ELR (cell line): ENCODE measurements at regions not wholly inside any gene's neighbourhood (a gene's known extent, or its start where the extent isn't known, plus 50 kb on each side); places are given as distances from the start of the nearest gene placed in this dataset.
A peak's percentile ranks its signal among the peaks of the same experiment; 100 is the strongest.
"Not testable (repeated sequence)": the region's sequence is repeated elsewhere in the genome, so short reads cannot be mapped to it uniquely, and the experiment has no call there.

Experiments
- DNase-seq: peaks from one replicate; pipeline ENCODE4 v3.0.0-alpha.2; 2015; ENCODE audit warnings: low read depth

GRCh38 chr4:49227941-49228340 lies 241.9 kb downstream of the CWH43 start:
- not testable (repeated sequence) for DNase-seq

GRCh38 chr4:49229243-49229642 lies 243.2 kb downstream of the CWH43 start:
- DNase-seq = not testable (repeated sequence)

GRCh38 chr4:49229713-49230112 lies 243.6 kb downstream of the CWH43 start:
- not testable (repeated sequence) for DNase-seq

- not testable (repeated sequence) for DNase-seq
These were observed 247.3 kb downstream of the CWH43 start for GRCh38 chr4:49233346-49233745.

GRCh38 chr4:49233749-49234148 lies 247.7 kb downstream of the CWH43 start:
- not testable (repeated sequence) for DNase-seq

- DNase-seq = not testable (repeated sequence)
These were observed 248.3 kb downstream of the CWH43 start for GRCh38 chr4:49234382-49234781.

- not testable (repeated sequence) for DNase-seq
These were observed 249.5 kb downstream of the CWH43 start for GRCh38 chr4:49235413-49236160.

- DNase-seq = not testable (repeated sequence)
These were observed 250.4 kb downstream of the CWH43 start for GRCh38 chr4:49236474-49236873.

GRCh38 chr4:49241295-49241694 lies 255.2 kb downstream of the CWH43 start:
- not testable (repeated sequence) for DNase-seq

- not testable (repeated sequence) for DNase-seq
These were observed 276.7 kb downstream of the CWH43 start for GRCh38 chr4:49262786-49263185.

- not testable (repeated sequence) for DNase-seq
These were observed 284.4 kb downstream of the CWH43 start for GRCh38 chr4:49270435-49270834.

- DNase-seq = not testable (repeated sequence)
These were observed 284.8 kb downstream of the CWH43 start for GRCh38 chr4:49270912-49271311.

GRCh38 chr4:49285905-49286304 lies 299.8 kb downstream of the CWH43 start:
- DNase-seq = not testable (repeated sequence)

GRCh38 chr4:49286926-49287745 lies 301.1 kb downstream of the CWH43 start:
- DNase-seq = not testable (repeated sequence)

GRCh38 chr4:49287893-49288292 lies 301.8 kb downstream of the CWH43 start:
- peak; percentile 15 for DNase-seq

GRCh38 chr4:49288796-49289195 lies 302.7 kb downstream of the CWH43 start:
- peak; percentile 1 for DNase-seq

- DNase-seq = not testable (repeated sequence)
These were observed 328.7 kb downstream of the CWH43 start for GRCh38 chr4:49314815-49315214.

GRCh38 chr4:49320725-49321410 lies 334.8 kb downstream of the CWH43 start:
- not testable (repeated sequence) for DNase-seq

GRCh38 chr4:49321511-49322300 lies 335.6 kb downstream of the CWH43 start:
- not testable (repeated sequence) for DNase-seq

- not testable (repeated sequence) for DNase-seq
These were observed 336.8 kb downstream of the CWH43 start for GRCh38 chr4:49322610-49323572.
